LNCaP clone FGC (cell line): ENCODE measurements at regions not wholly inside any gene's neighbourhood (a gene's known extent, or its start where the extent isn't known, plus 50 kb on each side); places are given as distances from the start of the nearest gene placed in this dataset.

Experiments
- DNase-seq: peaks from one replicate; pipeline ENCODE4 v3.0.0-alpha.2; 2011; ENCODE audit warnings: low read depth
- H3K4me3 ChIP-seq: 2 replicates; pipeline ENCODE4 v1.5.1; 2011; ENCODE audit warnings: mild to moderate bottlenecking, low read depth, low read length, control low read depth
- CTCF ChIP-seq: IDR thresholded peaks from 2 replicates; pipeline ENCODE4 v1.5.1; 2012; ENCODE audit warnings: mild to moderate bottlenecking; ENCODE audit not compliant: control insufficient read depth, insufficient read depth; ENCODE audit errors: extremely low read depth

- no peak overlapping the region for H3K4me3 ChIP-seq
- TF ChIP-seq CTCF = no peak
- no peak for DNase-seq
These were observed 74.7 kb downstream of the SDC1 start for GRCh38 chr2:20150110-20150706.

GRCh38 chr2:20149703-20150030, 75.3 kb downstream of the SDC1 start:
- no peak for TF ChIP-seq CTCF
- no peak for DNase-seq
- H3K4me3 ChIP-seq = no peak overlapping the region

GRCh38 chr2:20148923-20149702, 75.8 kb downstream of the SDC1 start:
- TF ChIP-seq CTCF = no peak
- no peak for DNase-seq
- no peak overlapping the region for H3K4me3 ChIP-seq

GRCh38 chr2:20148426-20148922, 76.5 kb downstream of the SDC1 start:
- no peak for TF ChIP-seq CTCF
- DNase-seq = no peak
- no peak overlapping the region for H3K4me3 ChIP-seq

- TF ChIP-seq CTCF = no peak
- no peak for DNase-seq
- H3K4me3 ChIP-seq = no peak overlapping the region
These were observed 77.6 kb downstream of the SDC1 start for GRCh38 chr2:20147351-20147750.

GRCh38 chr2:20146401-20146800, 78.5 kb downstream of the SDC1 start:
- TF ChIP-seq CTCF = no peak
- DNase-seq = no peak
- H3K4me3 ChIP-seq = no peak overlapping the region

GRCh38 chr2:20145497-20146193, 79.3 kb downstream of the SDC1 start:
- H3K4me3 ChIP-seq = no peak overlapping the region
- DNase-seq = no peak
- TF ChIP-seq CTCF = no peak
